Aorta (tissue), 5 donors: ENCODE measurements at regions not wholly inside any gene's neighbourhood (a gene's known extent, or its start where the extent isn't known, plus 50 kb on each side); places are given as distances from the start of the nearest gene placed in this dataset.

Experiments used
- ATAC-seq: fragments of 200-7000 bp; cut with Tn5 transposase; one replicate; pipeline ENCODE4 v1.9.1; 2022; ENCODE audit warnings: moderate library complexity; ENCODE audit not compliant: low FRiP score
- DNase-seq, 2 donors: peaks; one replicate each; pipeline ENCODE4 v3.0.0-alpha.2; 2020
- H3K27ac ChIP-seq, 2 donors: one replicate each; pipeline ENCODE4 v1.5.1; 2013; ENCODE audit warnings: low read length in 2 of 2, mild to moderate bottlenecking in 2 of 2, moderate library complexity in 2 of 2, control low read depth in 1 of 2, inconsistent platforms in 1 of 2, low read depth in 1 of 2
- H3K27me3 ChIP-seq, 2 donors: one replicate each; pipeline ENCODE4 v1.6.1; 2013; ENCODE audit warnings: control low read depth in 1 of 2, low read length in 1 of 2, mild to moderate bottlenecking in 1 of 2, moderate library complexity in 1 of 2; ENCODE audit not compliant: insufficient read depth in 2 of 2, control insufficient read depth in 1 of 2
- H3K36me3 ChIP-seq, 2 donors: one replicate each; pipeline ENCODE4 v1.6.1; 2013; ENCODE audit warnings: control low read depth in 1 of 2, low read length in 1 of 2, mild to moderate bottlenecking in 1 of 2; ENCODE audit not compliant: insufficient read depth in 2 of 2, control insufficient read depth in 1 of 2
- H3K4me1 ChIP-seq, 2 donors: one replicate each; pipeline ENCODE4 v1.6.1; 2013; ENCODE audit warnings: low read length in 2 of 2, control low read depth in 1 of 2, mild to moderate bottlenecking in 1 of 2, moderate library complexity in 1 of 2; ENCODE audit not compliant: insufficient read depth in 2 of 2, control insufficient read depth in 1 of 2
- H3K4me3 ChIP-seq, 2 donors: one replicate each; pipeline ENCODE4 v1.5.1; 2013; ENCODE audit warnings: low read length in 2 of 2, control low read depth in 1 of 2, mild to moderate bottlenecking in 1 of 2
- H3K9me3 ChIP-seq: one replicate; pipeline ENCODE4 v1.6.1; 2013; ENCODE audit warnings: mild to moderate bottlenecking, low read length; ENCODE audit not compliant: control insufficient read depth
- WGBS, 2 donors: extraction: QIAGEN DNeasy Blood & Tissue Kit; methylation state at CpG; one replicate each; pipeline ENCODE4 v1.1.7; 2013; 5-methylcytosine and 5-hydroxymethylcytosine counted together
- intact Hi-C, 2 donors: fragments of 100-400 bp; cut with DNase I; formaldehyde crosslinking; loops; one replicate each; pipeline versions ENCODE4 v1.14.2 to v1.15.0; 2022
- donor health status: healthy with polysubstance abuse.
- donor health status: Bipolar disorder and iron deficiency.
- donor health status: DM: no; HTN: no; CAD: no.
- donor health status: DM: no; HTN: no; CAD: no.
- donor health status: DM: yes; HTN: yes; CAD: no.

DNA sequence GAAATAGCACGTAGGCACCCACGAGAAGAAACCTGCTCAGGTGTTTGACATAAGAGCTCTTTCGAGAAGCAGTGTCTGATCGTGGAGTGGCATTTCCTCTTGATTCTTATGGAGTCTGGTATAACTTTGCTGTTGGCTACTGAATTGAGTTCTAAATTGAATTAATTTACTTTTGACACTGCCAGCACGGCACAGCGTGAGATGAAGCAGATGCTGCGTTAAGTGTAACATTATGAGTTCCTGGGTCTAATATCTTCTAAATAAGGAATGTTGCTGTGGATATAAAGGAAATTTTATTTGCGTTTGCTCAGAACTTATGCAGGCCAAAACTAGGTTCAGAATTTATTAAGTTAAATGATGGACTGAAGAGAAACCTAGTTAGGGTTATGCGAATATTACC, 919.9 kb downstream of the TUSC7 start:
- Histone ChIP-seq H3K27ac (no peak overlapping the region), H3K4me3 (no peak overlapping the region), H3K36me3 (no peaks in the 10 kb centered on the region), H3K27me3 (no peaks in the 10 kb centered on the region), H3K9me3 (no peaks in the 10 kb centered on the region), H3K4me1 (peaks cover 2 to 7% of the 10 kb centered on the region in 2 donors)
- WGBS, 2 donors: 75 to 79% methylated on average over 9 of the region's 9 CpGs
- intact Hi-C loops: no loop called here
- no peak for ATAC-seq
- no peak for DNase-seq

DNA sequence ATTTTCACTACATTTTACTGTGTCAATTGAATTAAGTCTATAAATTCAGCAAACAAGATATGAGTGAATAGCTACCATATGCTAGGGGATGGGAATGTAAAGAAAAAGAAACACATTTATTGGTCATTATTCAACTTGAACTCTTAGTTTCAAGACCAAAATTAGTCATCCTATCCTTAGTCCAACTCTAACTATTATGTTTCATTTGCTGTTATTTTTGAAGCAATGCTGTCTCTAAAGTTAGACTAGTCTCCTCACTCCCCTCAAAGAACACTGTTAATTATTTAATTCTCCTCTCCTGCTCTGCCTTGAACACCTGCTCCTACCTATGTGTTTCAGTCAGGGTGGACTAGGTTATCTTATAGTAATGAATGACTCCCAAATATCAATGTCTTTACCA, 920.9 kb downstream of the TUSC7 start:
- ATAC-seq (no peak), DNase-seq (no peak)
- peaks cover 2 to 5% of the 10 kb centered on the region in 2 donors for H3K4me1 ChIP-seq
- H3K27me3 ChIP-seq: no peaks in the 10 kb centered on the region
- no peaks in the 10 kb centered on the region for H3K9me3 ChIP-seq
- no peaks in the 10 kb centered on the region for H3K36me3 ChIP-seq
- H3K4me3 ChIP-seq: no peak overlapping the region
- H3K27ac ChIP-seq: no peak overlapping the region
- intact Hi-C loops: no loop called here

DNA sequence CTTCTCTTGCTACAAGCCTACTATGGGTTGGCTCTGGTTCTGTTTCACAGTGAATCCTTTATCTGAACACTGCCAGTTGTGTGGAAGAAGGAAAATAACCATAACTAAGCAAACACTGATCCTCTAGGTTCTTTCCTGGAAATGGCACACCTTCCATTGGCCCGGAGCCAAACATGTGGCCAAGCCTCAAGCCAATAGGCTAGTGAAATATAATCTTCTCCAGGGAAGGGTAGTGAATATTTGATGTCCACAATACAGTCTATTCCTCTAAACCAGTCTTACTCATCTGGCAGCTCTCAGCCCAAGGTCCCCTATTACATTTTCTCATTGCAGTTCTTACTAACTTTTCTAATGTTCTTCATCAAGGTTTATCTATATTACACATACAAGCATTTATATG, 921.3 kb downstream of the TUSC7 start:
- ATAC-seq: no peak
- Histone ChIP-seq H3K4me3 (no peak overlapping the region), H3K27ac (no peak overlapping the region), H3K4me1 (peaks cover 2 to 5% of the 10 kb centered on the region in 2 donors), H3K27me3 (no peaks in the 10 kb centered on the region), H3K9me3 (no peaks in the 10 kb centered on the region), H3K36me3 (no peaks in the 10 kb centered on the region)
- DNase-seq: no peak
- intact Hi-C loops: no loop called here
- WGBS, 2 donors: 55 to 74% methylated on average over 1 of the region's 1 CpG

DNA sequence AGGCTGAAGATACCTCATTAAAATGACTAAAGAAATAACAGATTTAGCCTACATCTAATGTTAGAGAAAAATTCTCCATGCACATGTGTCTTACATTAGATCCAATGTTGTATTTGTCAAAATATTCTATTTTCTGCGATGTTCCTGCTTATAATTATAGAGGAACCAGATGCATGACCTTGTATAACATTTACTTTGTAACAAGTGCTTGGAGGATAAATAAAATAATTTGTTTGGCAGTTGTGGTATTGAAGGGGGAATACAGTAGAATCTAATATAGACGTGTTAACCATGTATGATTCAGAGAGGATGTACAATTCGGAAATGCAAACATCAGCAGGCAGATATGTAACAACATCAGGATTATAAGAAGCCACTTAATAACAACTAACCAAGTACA, 922.2 kb downstream of the TUSC7 start:
- intact Hi-C loops: no loop called here
- WGBS, 2 donors: 73% methylated on average over 3 of the region's 3 CpGs
- ATAC-seq: no peak

DNA sequence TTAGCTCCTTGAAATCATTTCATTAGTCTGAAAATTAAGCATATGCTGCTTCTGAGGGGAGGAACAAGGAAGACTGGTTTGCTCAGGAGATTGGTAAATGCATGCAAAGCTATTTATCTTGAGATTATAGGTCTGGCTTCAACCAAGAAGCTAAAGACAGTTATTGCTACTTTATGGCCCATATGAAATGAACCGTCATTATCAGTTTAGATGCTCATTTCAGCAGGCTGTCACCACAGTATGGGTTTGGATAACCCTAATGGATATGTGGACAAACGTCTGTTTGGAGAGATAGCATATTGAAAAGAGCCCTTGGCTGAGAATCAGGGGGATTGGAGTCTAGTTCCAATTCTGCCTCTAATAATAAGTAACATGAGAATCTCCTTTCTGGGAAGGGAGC, 922.6 kb downstream of the TUSC7 start:
- Histone ChIP-seq H3K4me1 (peaks cover 2 to 5% of the 10 kb centered on the region in 2 donors), H3K27ac (no peak overlapping the region), H3K36me3 (no peaks in the 10 kb centered on the region), H3K4me3 (no peak overlapping the region), H3K27me3 (no peaks in the 10 kb centered on the region), H3K9me3 (no peaks in the 10 kb centered on the region)
- ATAC-seq (no peak), DNase-seq (no peak)
- WGBS, 2 donors: 54 to 62% methylated on average over 2 of the region's 2 CpGs
- intact Hi-C loops: no loop called here

More for the DNA sequence above, 922.2 kb downstream of the TUSC7 start:
- no peak overlapping the region for H3K4me3 ChIP-seq
- H3K27me3 ChIP-seq: no peaks in the 10 kb centered on the region
- no peak overlapping the region for H3K27ac ChIP-seq
- DNase-seq: no peak
- peaks cover 2 to 5% of the 10 kb centered on the region in 2 donors for H3K4me1 ChIP-seq
- H3K36me3 ChIP-seq: no peaks in the 10 kb centered on the region
- H3K9me3 ChIP-seq: no peaks in the 10 kb centered on the region

DNA sequence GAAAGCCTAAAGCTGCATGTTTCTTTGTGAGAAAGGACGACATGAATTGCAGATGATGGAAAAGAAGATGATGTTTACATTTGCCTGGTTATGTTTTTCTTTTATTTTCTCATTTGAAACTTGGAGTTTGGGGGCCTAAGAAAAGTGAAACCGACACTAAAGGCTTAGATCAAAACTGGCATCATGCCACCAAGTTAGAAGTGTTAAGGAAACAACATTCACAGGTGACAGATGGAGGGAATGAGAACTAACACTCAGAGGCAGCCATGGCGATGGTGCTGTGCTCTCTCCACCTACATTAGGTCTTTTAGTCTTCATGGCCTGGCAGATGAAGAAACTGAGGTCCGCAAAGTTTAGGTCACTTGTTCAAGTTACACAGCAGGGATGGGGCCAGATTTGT, 923.6 kb downstream of the TUSC7 start:
- no peaks in the 10 kb centered on the region for H3K36me3 ChIP-seq
- 73% methylated on average over 4 of the region's 4 CpGs for WGBS, 2 donors
- no peak overlapping the region for H3K4me3 ChIP-seq
- peaks cover 2 to 5% of the 10 kb centered on the region in 2 donors for H3K4me1 ChIP-seq
- no peaks in the 10 kb centered on the region for H3K27me3 ChIP-seq
- no peak overlapping the region for H3K27ac ChIP-seq
- ATAC-seq: no peak
- H3K9me3 ChIP-seq: no peaks in the 10 kb centered on the region
- no peak for DNase-seq
- intact Hi-C loops: no loop called here

DNA sequence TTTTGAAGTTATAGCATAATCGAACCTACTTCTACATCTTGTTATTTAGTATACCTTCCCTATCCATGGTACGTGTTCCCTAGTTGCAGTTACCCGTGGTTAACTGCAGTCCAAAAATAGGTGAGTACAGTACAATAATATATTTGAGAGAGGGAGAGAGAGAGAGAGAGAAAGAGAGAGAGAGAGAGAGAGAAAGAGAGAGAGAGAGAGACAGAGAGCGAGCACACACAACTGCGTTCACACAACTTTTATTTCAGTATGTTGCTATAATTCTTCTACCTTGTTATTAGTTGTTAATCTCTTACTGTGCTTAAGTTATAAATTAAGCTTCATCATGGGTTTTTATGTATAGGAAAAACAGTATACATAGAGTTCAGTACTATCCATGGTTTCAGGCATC, 928.1 kb downstream of the TUSC7 start:
- WGBS, 2 donors: 87% methylated on average over 5 of the region's 5 CpGs
- Histone ChIP-seq H3K36me3 (no peaks in the 10 kb centered on the region), H3K4me1 (no peaks in the 10 kb centered on the region), H3K4me3 (no peak overlapping the region), H3K27ac (no peak overlapping the region), H3K27me3 (no peaks in the 10 kb centered on the region), H3K9me3 (no peaks in the 10 kb centered on the region)
- ATAC-seq: no peak
- no peak for DNase-seq
- intact Hi-C loops: no loop called here

DNA sequence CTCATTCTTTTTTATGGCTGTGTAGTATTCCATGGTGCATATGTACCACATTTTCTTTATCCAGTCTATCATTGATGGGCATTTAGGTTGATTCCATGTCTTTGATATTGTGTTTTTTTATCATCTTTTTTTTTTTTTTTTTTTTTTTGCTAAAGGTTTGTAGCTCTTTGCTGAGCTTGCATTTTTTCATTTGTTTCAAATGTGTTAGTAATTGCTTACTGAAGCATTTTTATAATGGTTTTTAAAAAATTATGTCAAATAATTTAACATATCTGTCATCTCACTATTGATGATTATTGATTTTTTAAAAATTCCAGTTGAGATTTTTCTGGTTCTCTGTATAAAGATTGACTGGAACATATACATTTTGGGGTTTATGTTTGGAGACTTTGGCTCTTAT, 934.6 kb downstream of the TUSC7 start:
- H3K9me3 ChIP-seq: no peaks in the 10 kb centered on the region
- no peak overlapping the region for H3K27ac ChIP-seq
- H3K36me3 ChIP-seq: no peaks in the 10 kb centered on the region
- no peaks in the 10 kb centered on the region for H3K27me3 ChIP-seq
- no peaks in the 10 kb centered on the region for H3K4me1 ChIP-seq
- ATAC-seq: no peak
- intact Hi-C loops: no loop called here
- no peak for DNase-seq
- no peak overlapping the region for H3K4me3 ChIP-seq

DNA sequence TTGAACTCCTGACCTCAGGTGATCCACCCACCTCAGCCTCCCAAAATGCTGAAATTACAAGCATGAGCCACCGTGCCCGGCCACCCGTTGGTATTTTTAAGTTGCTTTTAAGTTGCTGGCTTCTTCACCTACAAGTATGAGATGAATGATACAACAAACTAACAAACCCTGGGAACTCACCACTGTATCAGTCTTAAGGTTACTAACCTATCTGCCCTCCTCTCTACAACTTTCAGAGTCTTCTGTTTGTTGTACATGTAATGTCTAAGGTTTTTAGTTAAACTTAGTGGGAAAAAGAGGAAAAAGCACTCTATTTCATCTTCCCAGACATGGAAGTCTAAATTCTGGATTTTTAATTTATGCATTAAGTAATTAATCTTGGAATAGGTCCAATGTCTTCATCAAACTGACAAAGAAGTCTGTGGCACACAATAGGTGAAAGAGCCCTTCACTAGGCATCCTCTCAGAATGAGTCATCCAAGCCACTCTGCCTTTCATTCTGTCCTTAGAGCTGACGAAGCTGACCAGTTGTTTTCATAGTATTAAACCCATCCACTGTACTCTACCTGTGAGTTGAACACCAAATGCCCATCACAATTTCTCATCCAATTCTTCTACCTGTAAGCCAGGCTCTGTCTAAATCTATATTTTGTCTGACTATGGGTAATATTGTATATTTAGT, 936.1 kb downstream of the TUSC7 start:
- H3K9me3 ChIP-seq: no peaks in the 10 kb centered on the region
- no peak for ATAC-seq
- intact Hi-C loops: no loop called here
- WGBS, 2 donors: 91 to 94% methylated on average over 4 of the region's 4 CpGs
- peaks cover 0 to 1% of the 10 kb centered on the region in 2 donors for H3K4me1 ChIP-seq
- H3K27ac ChIP-seq: no peak overlapping the region
- no peak overlapping the region for H3K4me3 ChIP-seq
- no peaks in the 10 kb centered on the region for H3K36me3 ChIP-seq
- DNase-seq: no peak
- no peaks in the 10 kb centered on the region for H3K27me3 ChIP-seq
